Ramos (cell line): ENCODE measurements at regions not wholly inside any gene's neighbourhood (a gene's known extent, or its start where the extent isn't known, plus 50 kb on each side); places are given as distances from the start of the nearest gene placed in this dataset.
"Not testable (repeated sequence)": the region's sequence is repeated elsewhere in the genome, so short reads cannot be mapped to it uniquely, and the experiment has no call there.

Experiments
- in situ Hi-C: fragments of 300-500 bp; cut with MboI; formaldehyde crosslinking; loops from one replicate; pipeline ENCODE4 v1.14.3; 2022; ENCODE audit warnings: low sequenced_read_pairs; ENCODE audit not compliant: unreplicated experiment

DNA sequence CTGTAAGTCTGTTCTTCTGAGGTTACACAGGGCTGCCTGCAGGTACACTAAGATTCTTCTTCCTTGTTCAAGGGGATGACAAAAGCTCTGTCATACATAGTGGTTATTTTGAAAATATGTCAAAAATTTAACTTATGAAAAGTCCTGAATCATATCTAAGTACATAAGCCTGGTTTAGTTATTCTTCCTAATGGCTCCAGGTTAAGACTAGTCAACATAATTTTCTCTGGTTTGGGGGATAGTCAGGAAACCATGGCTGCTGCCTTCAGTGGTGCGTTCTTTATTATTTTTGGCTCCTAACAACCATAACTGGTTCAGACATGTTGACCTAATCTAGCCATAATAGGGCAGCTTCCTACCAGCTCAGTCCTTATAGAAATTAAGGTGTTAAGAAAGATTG lies 257.4 kb upstream of the DDI1 start:
- in situ Hi-C loops = no loop called here

DNA sequence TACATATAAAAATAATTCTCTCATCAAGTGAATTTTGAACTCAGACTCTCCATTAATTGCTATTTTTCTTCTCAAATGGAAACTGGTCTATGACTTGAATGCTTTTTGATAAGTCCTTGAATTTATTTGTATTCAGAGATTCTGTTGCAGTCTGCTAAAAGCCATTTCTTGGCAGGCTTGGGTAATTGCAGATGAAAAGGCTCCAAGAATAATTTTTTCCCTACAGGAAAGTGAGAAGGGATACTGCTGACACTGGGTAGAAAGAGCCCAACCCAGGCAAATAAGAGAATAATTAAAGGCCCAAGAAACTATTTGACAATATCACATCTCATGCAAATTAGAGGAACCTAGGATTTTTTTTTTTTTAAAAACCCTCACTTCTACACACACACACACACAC lies 246.5 kb upstream of the DDI1 start:
- in situ Hi-C loops = no loop called here

DNA sequence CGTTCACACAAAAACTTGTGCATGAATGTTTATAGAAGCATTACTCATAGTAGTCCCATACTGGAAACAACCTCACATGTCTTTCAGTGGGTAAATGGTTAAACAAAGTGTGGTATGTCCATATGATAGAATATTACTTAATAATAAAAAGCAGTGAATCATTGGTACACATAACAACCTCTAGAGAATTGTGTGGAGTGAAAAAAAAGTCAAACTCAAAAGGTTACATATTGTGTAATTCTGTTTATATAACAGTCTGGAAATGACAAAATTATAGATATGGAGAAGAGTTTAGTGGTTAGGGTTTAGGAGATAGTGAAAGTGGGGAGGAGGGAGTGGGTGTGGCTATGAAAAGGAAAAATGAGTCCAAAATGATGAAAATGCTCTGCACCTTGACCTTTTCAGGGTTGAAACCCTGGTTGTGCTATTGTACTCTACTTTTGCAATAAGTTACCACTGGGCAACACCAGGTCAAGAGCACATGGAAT lies 243.4 kb upstream of the DDI1 start:
- in situ Hi-C loops = no loop called here

DNA sequence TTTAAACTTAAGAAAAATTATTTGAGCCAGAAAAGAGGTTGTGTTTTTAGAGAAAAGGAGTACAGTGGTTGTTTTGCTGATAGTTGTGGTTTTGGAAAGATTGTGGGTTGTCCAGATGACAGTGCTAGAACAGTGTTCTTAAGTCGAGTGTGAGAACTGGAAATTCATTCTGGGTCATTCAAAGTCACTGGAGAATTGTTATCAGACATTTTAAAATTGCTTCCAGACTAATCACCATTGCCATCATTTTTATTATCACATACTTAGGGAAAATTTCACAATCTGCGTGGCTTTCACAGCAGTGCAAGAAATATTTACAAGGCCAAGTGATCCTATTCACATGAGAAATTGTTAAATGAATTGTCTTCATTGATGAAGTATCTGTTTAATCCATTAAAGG lies 242.2 kb upstream of the DDI1 start:
- in situ Hi-C loops = no loop called here

DNA sequence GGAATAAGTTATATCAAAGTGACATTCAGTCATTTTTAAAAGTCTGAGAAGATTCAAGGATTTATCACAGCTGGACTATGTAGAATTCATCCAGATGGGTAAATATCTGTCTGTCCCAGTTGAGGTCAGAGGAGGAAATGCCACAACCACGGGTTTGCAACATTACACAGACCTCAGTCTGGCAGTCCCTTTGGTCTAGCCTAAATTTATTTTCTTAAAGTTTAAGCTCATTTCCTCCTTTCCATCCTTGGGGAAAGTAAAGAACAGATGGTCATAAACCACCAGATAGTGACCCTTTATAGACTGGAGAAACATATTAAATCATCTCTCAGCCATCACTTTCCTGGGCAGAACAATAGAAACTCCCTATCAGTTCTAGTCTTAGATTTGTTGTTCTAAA lies 238.4 kb upstream of the DDI1 start:
- in situ Hi-C loops = no loop called here

DNA sequence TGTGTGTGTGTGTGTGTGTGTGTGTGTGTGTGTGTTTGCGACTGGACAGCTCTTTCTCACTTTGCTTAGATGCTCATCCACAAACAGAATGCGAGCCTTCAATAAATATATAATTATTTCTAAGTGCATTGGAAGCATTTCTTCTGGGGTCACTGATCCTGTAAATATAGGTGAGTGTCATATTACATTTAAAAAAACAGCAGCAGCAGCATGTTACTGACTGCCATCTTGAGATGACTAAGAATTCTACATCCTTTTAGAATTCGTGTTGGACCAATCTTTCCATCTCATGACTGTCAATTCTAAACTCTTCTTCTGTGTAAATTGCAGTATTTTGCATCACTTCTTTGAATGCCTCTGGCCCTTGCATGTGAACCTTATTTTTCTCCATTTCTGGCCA lies 238.0 kb upstream of the DDI1 start:
- in situ Hi-C loops = no loop called here

DNA sequence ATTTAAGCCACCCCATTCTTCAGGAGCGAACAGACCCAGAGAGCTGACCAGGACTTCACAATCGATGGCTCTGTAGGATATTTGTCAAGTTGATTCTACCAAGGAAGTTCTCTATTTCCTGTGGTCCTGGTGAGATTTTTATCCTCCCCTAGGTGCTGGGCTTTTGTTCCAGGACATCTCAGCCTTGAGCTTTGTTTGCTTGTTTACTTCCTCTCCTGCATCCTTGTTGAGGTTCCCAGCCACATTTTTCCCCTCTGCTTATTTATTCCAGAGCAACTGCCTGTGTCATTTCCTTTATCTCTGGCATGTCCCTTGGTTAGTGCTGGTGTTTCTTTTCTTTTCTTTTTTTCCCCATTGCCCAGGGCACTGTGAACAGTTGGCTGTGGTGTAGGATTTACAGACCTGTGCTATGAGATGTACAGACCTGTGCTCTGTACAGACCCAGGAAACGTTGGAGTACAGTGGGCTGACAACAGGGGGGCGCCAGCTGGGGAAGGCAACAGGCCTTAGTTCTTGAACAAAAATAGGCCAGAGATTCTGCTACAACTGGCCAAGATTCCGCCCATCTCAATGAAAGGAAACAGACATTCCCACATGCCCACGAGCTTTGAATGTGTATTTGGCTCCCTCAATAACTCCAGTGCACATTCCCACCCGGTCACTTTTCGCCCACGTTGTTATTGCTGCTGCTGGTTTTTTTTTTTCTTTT lies 235.9 kb upstream of the DDI1 start:
- in situ Hi-C loops = no loop called here

DNA sequence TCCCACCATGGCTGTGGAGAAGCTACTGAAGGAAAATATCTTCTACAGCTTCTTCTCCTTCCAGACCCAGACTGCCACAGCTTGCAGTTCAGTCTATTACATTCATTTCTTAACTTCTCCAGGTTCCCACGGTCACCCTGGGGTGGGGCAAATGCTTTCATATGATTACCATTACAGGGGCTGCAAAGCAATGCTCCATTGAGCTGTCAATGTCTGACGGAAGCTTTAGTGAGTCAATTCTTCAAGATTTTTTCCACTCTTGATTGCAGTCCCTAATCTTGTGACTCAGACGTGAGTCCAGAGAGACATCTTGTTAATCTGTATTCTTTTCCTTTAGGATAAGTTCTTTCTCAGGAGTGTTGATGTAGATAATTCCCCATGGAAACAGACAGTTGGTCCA lies 233.4 kb upstream of the DDI1 start:
- in situ Hi-C loops = no loop called here

DNA sequence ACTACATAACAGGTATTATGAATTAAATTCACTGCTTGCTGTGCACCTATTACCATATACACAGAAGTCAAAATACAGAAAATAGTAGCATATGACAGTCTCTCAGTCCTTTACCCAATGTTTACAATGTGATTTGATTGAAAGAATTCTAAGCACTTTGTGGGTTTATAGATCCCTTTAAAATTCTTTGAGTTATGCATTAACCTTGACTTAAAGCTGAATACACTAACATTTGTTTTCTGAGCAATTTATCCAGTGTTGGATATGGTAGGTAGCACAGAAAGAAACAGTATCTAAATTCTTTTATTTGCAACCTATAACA lies 230.8 kb upstream of the DDI1 start:
- in situ Hi-C loops = no loop called here

DNA sequence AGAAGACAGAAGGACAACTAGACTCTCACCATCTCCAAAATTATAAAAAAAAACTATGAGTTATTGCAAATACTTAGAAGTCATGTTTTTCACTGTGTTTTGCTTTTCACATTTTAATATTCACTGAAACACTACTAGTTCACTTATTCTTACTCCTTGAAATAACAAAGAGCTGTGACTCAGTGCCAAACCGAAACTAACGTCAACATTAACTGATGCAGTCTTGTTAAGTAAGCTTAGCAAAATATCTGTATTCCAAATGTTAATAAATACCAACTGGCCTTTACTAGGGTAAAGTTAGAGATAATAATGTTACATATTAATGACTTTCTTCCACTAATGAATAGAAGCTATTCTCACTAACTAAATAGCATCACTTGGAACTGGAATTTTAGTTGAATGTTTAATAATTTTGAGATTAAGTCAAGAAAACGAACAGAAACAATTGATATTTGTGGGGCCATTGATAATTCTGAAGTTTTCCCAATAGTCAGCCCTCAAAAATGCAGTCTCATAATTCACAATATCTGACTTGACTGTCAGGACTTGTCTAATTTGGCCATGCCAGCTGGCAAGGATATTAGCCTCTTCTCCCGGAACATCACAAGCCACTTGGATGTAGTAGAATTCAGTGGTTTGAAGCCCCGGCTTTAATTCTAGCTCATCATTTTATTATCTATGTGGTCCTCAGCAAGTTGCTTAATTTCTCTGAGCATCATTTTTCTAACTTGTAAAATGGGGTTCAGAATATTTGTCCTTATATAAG lies 230.1 kb upstream of the DDI1 start:
- in situ Hi-C loops = no loop called here

DNA sequence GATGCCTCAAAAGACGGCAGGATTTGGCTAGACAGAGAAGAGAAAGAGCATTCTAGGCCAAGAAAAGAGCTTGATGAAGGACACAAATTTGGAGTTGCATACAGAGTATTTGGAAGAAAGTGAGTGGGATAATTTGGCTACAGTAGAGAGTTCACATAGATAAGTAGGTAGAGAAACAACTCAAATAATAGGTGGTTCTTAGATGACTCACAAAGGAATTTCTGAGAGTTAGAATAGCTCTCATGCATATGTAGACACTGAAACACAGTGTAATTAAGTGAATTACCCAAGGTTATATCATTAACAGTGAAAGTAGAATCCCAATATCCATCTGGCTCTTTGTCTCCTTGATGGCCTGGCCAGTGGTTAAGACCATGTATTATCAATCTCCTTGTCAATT lies 228.6 kb upstream of the DDI1 start:
- in situ Hi-C loops = no loop called here

DNA sequence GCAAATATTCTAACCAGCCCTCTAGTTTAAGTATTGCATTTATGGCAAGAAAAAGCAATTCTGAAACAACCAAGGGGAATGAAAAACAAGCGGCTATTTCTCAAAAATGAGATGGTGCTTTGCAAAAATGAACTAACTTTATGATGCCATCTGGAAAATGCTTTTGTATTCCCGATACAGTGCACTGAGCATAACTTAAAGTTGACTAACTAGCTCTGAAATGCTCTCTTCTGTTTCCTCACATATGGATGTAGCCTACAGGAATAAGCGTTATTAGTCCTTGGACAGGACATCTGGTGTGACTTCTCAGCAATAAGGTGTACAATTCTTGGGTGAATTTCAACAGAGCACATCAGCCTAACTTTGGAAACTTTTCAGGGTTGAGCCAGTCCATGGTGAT lies 228.2 kb upstream of the DDI1 start:
- in situ Hi-C loops = no loop called here

DNA sequence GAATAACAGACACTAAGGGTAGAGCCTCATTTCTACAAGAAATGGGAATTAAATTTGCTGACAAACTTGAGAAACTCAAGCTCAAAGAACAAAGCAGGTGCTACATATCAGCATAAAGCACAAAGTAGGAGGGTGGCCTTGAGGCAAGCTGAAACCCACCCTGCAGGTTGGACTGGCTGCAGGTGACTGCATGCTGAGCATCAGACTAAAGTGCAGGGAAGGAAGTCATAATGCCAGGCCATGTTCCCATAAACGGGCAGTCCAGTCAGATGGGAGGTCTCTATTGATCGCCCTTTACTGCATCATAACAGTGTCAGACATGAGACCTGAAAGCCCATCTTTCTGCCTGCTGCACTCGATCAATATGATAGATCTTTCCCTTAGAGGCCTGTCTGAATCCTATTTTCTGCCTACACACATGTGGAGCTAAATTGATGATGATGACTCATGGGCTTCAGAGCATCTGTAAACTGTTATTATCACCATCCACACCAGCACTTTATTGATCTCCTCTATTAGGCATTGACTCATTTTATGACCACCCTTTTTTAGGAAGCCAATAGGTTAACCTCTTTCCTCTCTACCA lies 224.5 kb upstream of the DDI1 start:
- in situ Hi-C loops = no loop called here

DNA sequence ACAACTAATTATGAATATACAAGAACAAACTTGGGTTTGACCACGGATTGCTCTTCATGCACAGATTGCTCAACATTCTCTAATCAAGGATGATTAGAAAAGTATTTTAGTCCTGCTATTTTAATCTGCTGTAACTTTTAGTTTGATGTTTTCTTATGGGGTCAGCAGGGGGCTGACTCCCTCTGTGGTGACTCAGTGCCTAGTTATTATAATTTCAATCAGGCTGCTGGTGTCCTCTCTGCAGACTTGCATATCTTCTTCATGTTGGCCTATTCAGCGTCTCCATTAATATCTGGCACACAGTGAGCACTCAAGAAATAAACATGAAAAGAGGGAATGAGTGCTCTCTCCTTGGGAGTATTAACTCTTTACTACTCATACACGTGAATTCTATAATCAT lies 223.8 kb upstream of the DDI1 start:
- in situ Hi-C loops = no loop called here

DNA sequence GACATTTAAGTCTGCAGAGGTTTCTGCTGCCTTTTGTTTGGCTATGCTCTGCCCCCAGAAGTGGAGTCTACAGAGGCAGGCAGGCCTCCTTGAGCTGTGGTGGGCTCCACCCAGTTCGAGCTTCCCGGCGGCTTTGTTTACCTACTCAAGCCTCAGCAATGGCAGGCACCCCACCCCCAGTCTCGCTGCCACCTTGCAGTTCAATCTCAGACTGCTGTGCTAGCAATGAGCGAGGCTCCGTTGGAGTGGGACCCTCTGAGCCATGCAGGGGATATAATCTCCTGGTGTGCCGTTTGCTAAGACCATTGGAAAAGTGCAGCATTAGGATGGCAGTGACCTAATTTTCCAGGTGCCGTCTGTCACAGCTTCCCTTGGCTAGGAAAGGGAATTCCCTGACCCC lies 216.1 kb upstream of the DDI1 start:
- in situ Hi-C loops = not testable (repeated sequence)

DNA sequence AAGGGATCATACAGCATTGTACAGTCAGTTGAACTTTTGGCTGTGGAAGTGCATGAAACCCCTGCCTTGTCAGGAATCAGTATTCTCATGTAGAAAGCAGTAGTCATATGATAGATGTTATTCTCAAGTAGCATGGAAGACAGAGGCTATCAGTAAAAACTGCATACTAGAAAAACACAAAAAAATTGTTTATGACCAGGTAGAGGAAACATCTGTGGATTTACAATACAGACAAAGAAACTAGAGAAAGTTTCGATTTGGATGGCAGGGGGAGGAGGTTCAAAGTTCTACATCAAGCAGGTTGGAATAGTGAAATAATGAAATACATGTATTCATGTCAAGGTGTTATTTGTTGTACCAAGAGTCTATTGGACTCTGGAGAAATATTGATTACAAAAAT lies 212.3 kb upstream of the DDI1 start:
- in situ Hi-C loops = no loop called here

DNA sequence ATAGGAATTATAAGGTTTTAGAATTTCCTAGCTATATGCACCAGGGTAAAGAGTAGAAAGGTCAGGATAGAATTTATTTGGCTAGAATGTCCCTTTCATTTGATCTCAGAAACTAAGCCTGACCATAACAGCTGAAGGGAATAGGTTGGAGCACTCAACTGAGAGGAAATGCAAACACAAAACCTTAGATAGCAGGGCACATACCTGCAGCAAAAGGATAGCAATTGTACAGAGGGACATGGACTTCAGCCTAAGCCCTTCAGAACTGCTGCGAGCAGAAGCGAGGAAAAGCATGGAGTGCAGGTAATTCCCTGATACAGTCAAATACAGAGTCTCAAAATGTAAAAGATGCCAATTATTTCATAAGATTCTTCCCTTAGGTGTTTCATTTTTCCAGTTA lies 211.0 kb upstream of the DDI1 start:
- in situ Hi-C loops = no loop called here

DNA sequence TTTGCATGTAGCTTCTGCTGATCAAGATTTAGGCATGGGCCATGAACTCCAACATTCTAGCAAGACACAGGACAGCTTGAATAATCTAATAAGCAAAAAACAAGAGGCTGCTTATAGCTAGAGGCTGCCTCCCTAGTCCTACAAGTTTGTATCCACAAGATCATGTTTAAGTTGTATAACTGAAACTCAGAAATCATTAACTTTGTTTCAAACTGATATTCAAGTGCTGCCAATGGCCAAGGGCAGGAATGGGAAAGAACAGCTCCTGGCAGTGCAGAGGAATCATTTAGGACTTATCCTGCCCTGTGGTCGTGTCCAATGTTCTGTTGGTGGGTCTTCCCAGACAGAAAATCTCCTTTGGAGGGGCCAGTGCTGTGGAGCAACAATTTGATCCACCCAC lies 209.6 kb upstream of the DDI1 start:
- in situ Hi-C loops = no loop called here

DNA sequence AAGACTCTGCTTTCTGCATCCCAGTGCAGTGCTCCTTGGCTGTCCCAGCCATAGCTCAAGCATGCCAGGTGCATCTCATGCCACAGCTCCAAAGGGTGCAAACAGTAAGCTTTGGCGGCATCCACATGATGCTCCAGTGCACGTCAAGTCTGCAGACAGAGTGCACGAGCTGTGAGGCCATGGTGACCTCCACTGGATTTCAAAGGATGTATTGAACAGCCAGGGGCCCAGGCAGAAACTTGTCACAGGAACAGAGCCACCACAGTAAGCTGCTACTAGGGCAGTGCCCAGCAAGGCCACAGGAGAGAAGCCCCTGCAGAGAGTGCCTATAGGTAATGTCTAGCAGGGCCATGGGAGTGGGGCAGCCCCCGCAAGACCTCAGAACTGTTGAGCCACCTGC lies 206.8 kb upstream of the DDI1 start:
- in situ Hi-C loops = no loop called here

DNA sequence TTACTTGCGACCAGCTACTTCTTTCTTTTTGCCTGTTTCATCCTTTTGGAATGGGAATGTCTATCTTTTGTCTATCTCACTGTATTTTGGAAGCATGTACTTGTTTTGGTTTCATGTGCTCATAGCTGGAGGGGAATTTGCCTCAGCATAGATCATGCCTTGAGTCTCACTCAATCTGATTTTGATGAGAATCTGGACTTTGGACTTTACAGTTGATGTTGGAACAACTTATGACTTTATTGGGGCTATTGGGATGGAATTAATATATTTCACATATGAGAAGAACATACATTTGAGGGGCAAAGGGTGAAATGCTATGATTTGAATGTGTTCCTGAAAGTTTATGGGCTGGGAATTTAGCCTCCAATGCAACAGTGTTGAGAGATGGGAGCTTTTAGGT lies 206.2 kb upstream of the DDI1 start:
- in situ Hi-C loops = no loop called here

DNA sequence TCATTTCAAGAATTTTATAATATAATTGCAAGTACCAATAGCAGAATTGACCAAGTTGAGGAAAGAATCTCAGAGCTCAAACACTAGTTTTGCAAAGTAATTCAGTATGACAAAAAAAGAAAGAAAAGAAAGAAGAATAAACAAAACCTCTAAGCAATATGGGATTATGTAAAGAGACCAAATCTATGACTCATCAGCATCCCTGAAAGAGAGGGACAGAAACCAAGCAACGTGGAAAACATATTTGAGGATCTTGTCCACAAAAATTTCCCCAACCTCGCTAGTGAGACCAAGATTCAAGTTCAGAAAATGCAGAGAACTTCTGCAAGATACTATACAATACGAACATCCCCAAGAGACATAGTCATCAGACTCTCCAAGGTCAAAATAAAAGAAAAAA lies 203.7 kb upstream of the DDI1 start:
- in situ Hi-C loops = no loop called here

DNA sequence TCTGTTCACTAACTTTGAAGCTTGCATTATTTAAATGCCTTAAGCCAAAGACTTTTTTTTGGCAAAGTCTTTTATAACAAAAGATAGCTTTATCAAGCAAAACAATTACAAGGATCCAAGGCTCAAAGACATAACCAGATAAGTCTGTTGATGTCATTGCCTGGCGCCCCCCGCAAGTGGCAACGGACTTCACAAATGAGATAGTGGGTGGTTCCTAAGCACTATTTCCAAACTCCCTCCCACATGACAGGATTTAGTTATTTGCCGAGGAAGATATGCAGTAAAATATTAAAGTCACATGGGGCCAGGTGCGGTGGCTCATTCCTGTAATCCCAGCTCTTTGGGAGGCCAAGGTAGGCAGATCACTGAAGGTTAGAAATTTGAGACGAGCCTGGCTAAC lies 194.2 kb upstream of the DDI1 start:
- in situ Hi-C loops = no loop called here
